ENCODE measurements at regions not wholly inside any gene's neighbourhood (a gene's known extent, or its start where the extent isn't known, plus 50 kb on each side); places are given as distances from the start of the nearest gene placed in this dataset.

GRCh38 chr20:1707588-1708449 lies 50.2 kb upstream of the SIRPG start:
- DNase-seq, result no peak

Data from DMS153 (cell line).